ENCODE measurements at regions not wholly inside any gene's neighbourhood (a gene's known extent, or its start where the extent isn't known, plus 50 kb on each side); places are given as distances from the start of the nearest gene placed in this dataset.
"Not testable (repeated sequence)": the region's sequence is repeated elsewhere in the genome, so short reads cannot be mapped to it uniquely, and the experiment has no call there.

- Histone ChIP-seq H3K36me3 (ENCODE audit: control insufficient read depth in 4 of 4, insufficient read depth in 4 of 4, low read length in 3 of 4) (no peaks in the 10 kb centered on the region), H3K4me1 (ENCODE audit: control extremely low read depth in 1 of 4, control insufficient read depth in 4 of 4, insufficient read depth in 4 of 4, low read length in 3 of 4) (peaks cover 13 to 44% (median 25%) of the 10 kb centered on the region in 4 experiments), H3K4me3 (ENCODE audit: control insufficient read depth in 1 of 7, extremely low read depth in 1 of 7, insufficient read depth in 4 of 7, low read depth in 2 of 7, low read length in 6 of 7) (peak overlapping the region in 2 of 7 experiments; percentile 44 to 50), H3K27ac (ENCODE audit: insufficient read depth in 1 of 2, low read depth in 1 of 2, low read length in 2 of 2, poor library complexity in 1 of 2, severe bottlenecking in 2 of 2) (peak overlapping the region in 1 of 2 experiments; percentile 80), H3K9me3 (ENCODE audit: control extremely low read depth in 1 of 5, control insufficient read depth in 4 of 5, insufficient read depth in 2 of 5, low read depth in 1 of 5, low read length in 4 of 5) (peaks cover 0 to 3% (median 0%) of the 10 kb centered on the region in 5 experiments), H3K27me3 (replicated peaks in 2 of 5; ENCODE audit: control insufficient read depth in 4 of 5, insufficient read depth in 5 of 5, low read length in 4 of 5) (no peaks in the 10 kb centered on the region)
- no CpG with 5 or more reads among the region's 1 CpG for WGBS (ENCODE audit: insufficient coverage)
- CTCF ChIA-PET: interaction anchor here (0.7 to 1.7 kb wide), 2 partner anchors 25 to 29 kb away, joined by 3 to 5 read pairs; no protein-coding TSS in a partner anchor
- peak in 1 of 3 donors; percentile 26 for DNase-seq
- POLR2A ChIA-PET: no interaction called here
Observed at GRCh38 chr14:86086962-86087361, 557.0 kb downstream of the FLRT2 start.

GRCh38 chr14:86084097-86084496 is 554.2 kb downstream of the FLRT2 start:
- Histone ChIP-seq H3K9me3 (ENCODE audit: control extremely low read depth in 1 of 5, control insufficient read depth in 4 of 5, insufficient read depth in 2 of 5, low read depth in 1 of 5, low read length in 4 of 5) (peaks cover 0 to 3% (median 0%) of the 10 kb centered on the region in 5 experiments), H3K4me3 (ENCODE audit: control insufficient read depth in 1 of 7, extremely low read depth in 1 of 7, insufficient read depth in 4 of 7, low read depth in 2 of 7, low read length in 6 of 7) (peak overlapping the region in 2 of 7 experiments; percentile 28 to 43), H3K4me1 (ENCODE audit: control extremely low read depth in 1 of 4, control insufficient read depth in 4 of 4, insufficient read depth in 4 of 4, low read length in 3 of 4) (peaks cover 13 to 48% (median 25%) of the 10 kb centered on the region in 4 experiments), H3K36me3 (ENCODE audit: control insufficient read depth in 4 of 4, insufficient read depth in 4 of 4, low read length in 3 of 4) (no peaks in the 10 kb centered on the region), H3K27ac (ENCODE audit: insufficient read depth in 1 of 2, low read depth in 1 of 2, low read length in 2 of 2, poor library complexity in 1 of 2, severe bottlenecking in 2 of 2) (peak overlapping the region; percentile 42 to 72), H3K27me3 (replicated peaks in 2 of 5; ENCODE audit: control insufficient read depth in 4 of 5, insufficient read depth in 5 of 5, low read length in 4 of 5) (no peaks in the 10 kb centered on the region)
- ChIA-PET POLR2A (no interaction called here), CTCF (no interaction called here)
- DNase-seq: peak; percentile 19 to 86 (median 80)
- WGBS (ENCODE audit: insufficient coverage): no CpG with 5 or more reads among the region's 1 CpG

- Histone ChIP-seq H3K27me3 (replicated peaks in 2 of 5; ENCODE audit: control insufficient read depth in 4 of 5, insufficient read depth in 5 of 5, low read length in 4 of 5) (no peaks in the 10 kb centered on the region), H3K4me3 (ENCODE audit: control insufficient read depth in 1 of 7, extremely low read depth in 1 of 7, insufficient read depth in 4 of 7, low read depth in 2 of 7, low read length in 6 of 7) (peak overlapping the region in 2 of 7 experiments; percentile 28 to 43), H3K4me1 (ENCODE audit: control extremely low read depth in 1 of 4, control insufficient read depth in 4 of 4, insufficient read depth in 4 of 4, low read length in 3 of 4) (peaks cover 13 to 48% (median 25%) of the 10 kb centered on the region in 4 experiments), H3K9me3 (ENCODE audit: control extremely low read depth in 1 of 5, control insufficient read depth in 4 of 5, insufficient read depth in 2 of 5, low read depth in 1 of 5, low read length in 4 of 5) (peaks cover 0 to 3% (median 0%) of the 10 kb centered on the region in 5 experiments), H3K36me3 (ENCODE audit: control insufficient read depth in 4 of 4, insufficient read depth in 4 of 4, low read length in 3 of 4) (no peaks in the 10 kb centered on the region), H3K27ac (ENCODE audit: insufficient read depth in 1 of 2, low read depth in 1 of 2, low read length in 2 of 2, poor library complexity in 1 of 2, severe bottlenecking in 2 of 2) (peak overlapping the region; percentile 42 to 72)
- ChIA-PET CTCF (interaction anchor here (1.4 kb wide), 1 partner anchor 9 kb away, joined by 3 read pairs; no protein-coding TSS in a partner anchor), POLR2A (no interaction called here)
- no peak for DNase-seq
Observed at GRCh38 chr14:86083616-86084015, 553.7 kb downstream of the FLRT2 start.

- Histone ChIP-seq H3K4me3 (ENCODE audit: control insufficient read depth in 1 of 7, extremely low read depth in 1 of 7, insufficient read depth in 4 of 7, low read depth in 2 of 7, low read length in 6 of 7) (peak overlapping the region in 3 of 7 experiments; percentile 0 to 51 (median 32)), H3K36me3 (ENCODE audit: control insufficient read depth in 4 of 4, insufficient read depth in 4 of 4, low read length in 3 of 4) (no peaks in the 10 kb centered on the region), H3K27ac (ENCODE audit: insufficient read depth in 1 of 2, low read depth in 1 of 2, low read length in 2 of 2, poor library complexity in 1 of 2, severe bottlenecking in 2 of 2) (peak overlapping the region; percentile 66 to 85), H3K9me3 (ENCODE audit: control extremely low read depth in 1 of 5, control insufficient read depth in 4 of 5, insufficient read depth in 2 of 5, low read depth in 1 of 5, low read length in 4 of 5) (no peaks in the 10 kb centered on the region), H3K27me3 (replicated peaks in 2 of 5; ENCODE audit: control insufficient read depth in 4 of 5, insufficient read depth in 5 of 5, low read length in 4 of 5) (no peaks in the 10 kb centered on the region), H3K4me1 (ENCODE audit: control extremely low read depth in 1 of 4, control insufficient read depth in 4 of 4, insufficient read depth in 4 of 4, low read length in 3 of 4) (peaks cover 3 to 20% (median 9%) of the 10 kb centered on the region in 4 experiments)
- ChIA-PET POLR2A (no interaction called here), CTCF (no interaction called here)
- WGBS (ENCODE audit: insufficient coverage): 0% methylated on average over 3 of the region's 5 CpGs
- DNase-seq: peak; percentile 90 to 98 (median 97)
Observed at GRCh38 chr14:86072116-86072894, 542.4 kb downstream of the FLRT2 start.

GRCh38 chr14:86066651-86067050 is 536.7 kb downstream of the FLRT2 start:
- ChIA-PET POLR2A (no interaction called here), CTCF (no interaction called here)
- Histone ChIP-seq H3K36me3 (ENCODE audit: control insufficient read depth in 4 of 4, insufficient read depth in 4 of 4, low read length in 3 of 4) (no peaks in the 10 kb centered on the region), H3K27me3 (replicated peaks in 2 of 5; ENCODE audit: control insufficient read depth in 4 of 5, insufficient read depth in 5 of 5, low read length in 4 of 5) (no peaks in the 10 kb centered on the region), H3K4me1 (ENCODE audit: control extremely low read depth in 1 of 4, control insufficient read depth in 4 of 4, insufficient read depth in 4 of 4, low read length in 3 of 4) (peaks cover 0 to 11% (median 7%) of the 10 kb centered on the region in 4 experiments), H3K4me3 (ENCODE audit: control insufficient read depth in 1 of 7, extremely low read depth in 1 of 7, insufficient read depth in 4 of 7, low read depth in 2 of 7, low read length in 6 of 7) (no peak overlapping the region), H3K27ac (ENCODE audit: insufficient read depth in 1 of 2, low read depth in 1 of 2, low read length in 2 of 2, poor library complexity in 1 of 2, severe bottlenecking in 2 of 2) (no peak overlapping the region), H3K9me3 (ENCODE audit: control extremely low read depth in 1 of 5, control insufficient read depth in 4 of 5, insufficient read depth in 2 of 5, low read depth in 1 of 5, low read length in 4 of 5) (no peaks in the 10 kb centered on the region)
- WGBS (ENCODE audit: insufficient coverage): no CpG with 5 or more reads among the region's 2 CpGs
- no peak for DNase-seq

- no peaks in the 10 kb centered on the region for H3K9me3 ChIP-seq (ENCODE audit: control extremely low read depth in 1 of 5, control insufficient read depth in 4 of 5, insufficient read depth in 2 of 5, low read depth in 1 of 5, low read length in 4 of 5)
- no peak for DNase-seq
- H3K27me3 ChIP-seq (replicated peaks in 2 of 5; ENCODE audit: control insufficient read depth in 4 of 5, insufficient read depth in 5 of 5, low read length in 4 of 5): no peaks in the 10 kb centered on the region
- WGBS (ENCODE audit: insufficient coverage): no CpG with 5 or more reads among the region's 3 CpGs
- no peak overlapping the region for H3K4me3 ChIP-seq (ENCODE audit: control insufficient read depth in 1 of 7, extremely low read depth in 1 of 7, insufficient read depth in 4 of 7, low read depth in 2 of 7, low read length in 6 of 7)
- H3K27ac ChIP-seq (ENCODE audit: insufficient read depth in 1 of 2, low read depth in 1 of 2, low read length in 2 of 2, poor library complexity in 1 of 2, severe bottlenecking in 2 of 2): no peak overlapping the region
- peaks cover 0 to 12% (median 7%) of the 10 kb centered on the region in 4 experiments for H3K4me1 ChIP-seq (ENCODE audit: control extremely low read depth in 1 of 4, control insufficient read depth in 4 of 4, insufficient read depth in 4 of 4, low read length in 3 of 4)
- CTCF ChIA-PET: no interaction called here
- POLR2A ChIA-PET: no interaction called here
- H3K36me3 ChIP-seq (ENCODE audit: control insufficient read depth in 4 of 4, insufficient read depth in 4 of 4, low read length in 3 of 4): no peaks in the 10 kb centered on the region
Observed at GRCh38 chr14:86065407-86065806, 535.5 kb downstream of the FLRT2 start.

- H3K36me3 ChIP-seq (ENCODE audit: control insufficient read depth in 4 of 4, insufficient read depth in 4 of 4, low read length in 3 of 4); CTCF ChIA-PET; H3K27ac ChIP-seq (ENCODE audit: insufficient read depth in 1 of 2, low read depth in 1 of 2, low read length in 2 of 2, poor library complexity in 1 of 2, severe bottlenecking in 2 of 2); H3K4me3 ChIP-seq (ENCODE audit: control insufficient read depth in 1 of 7, extremely low read depth in 1 of 7, insufficient read depth in 4 of 7, low read depth in 2 of 7, low read length in 6 of 7); DNase-seq; H3K27me3 ChIP-seq (replicated peaks in 2 of 5; ENCODE audit: control insufficient read depth in 4 of 5, insufficient read depth in 5 of 5, low read length in 4 of 5); POLR2A ChIA-PET; H3K9me3 ChIP-seq (ENCODE audit: control extremely low read depth in 1 of 5, control insufficient read depth in 4 of 5, insufficient read depth in 2 of 5, low read depth in 1 of 5, low read length in 4 of 5): not testable (repeated sequence)
- H3K4me1 ChIP-seq (ENCODE audit: control extremely low read depth in 1 of 4, control insufficient read depth in 4 of 4, insufficient read depth in 4 of 4, low read length in 3 of 4): peaks cover 0 to 12% (median 7%) of the 10 kb centered on the region in 4 experiments
Observed at GRCh38 chr14:86064595-86064994, 534.7 kb downstream of the FLRT2 start.

Data from common myeloid progenitor, CD34-positive (primary cell).